ENCODE measurements at regions not wholly inside any gene's neighbourhood (a gene's known extent, or its start where the extent isn't known, plus 50 kb on each side); places are given as distances from the start of the nearest gene placed in this dataset.

GRCh38 chr1:195218428-195219212 lies 1389.6 kb downstream of the KCNT2 start:
- TF ChIP-seq, protein P1, sequence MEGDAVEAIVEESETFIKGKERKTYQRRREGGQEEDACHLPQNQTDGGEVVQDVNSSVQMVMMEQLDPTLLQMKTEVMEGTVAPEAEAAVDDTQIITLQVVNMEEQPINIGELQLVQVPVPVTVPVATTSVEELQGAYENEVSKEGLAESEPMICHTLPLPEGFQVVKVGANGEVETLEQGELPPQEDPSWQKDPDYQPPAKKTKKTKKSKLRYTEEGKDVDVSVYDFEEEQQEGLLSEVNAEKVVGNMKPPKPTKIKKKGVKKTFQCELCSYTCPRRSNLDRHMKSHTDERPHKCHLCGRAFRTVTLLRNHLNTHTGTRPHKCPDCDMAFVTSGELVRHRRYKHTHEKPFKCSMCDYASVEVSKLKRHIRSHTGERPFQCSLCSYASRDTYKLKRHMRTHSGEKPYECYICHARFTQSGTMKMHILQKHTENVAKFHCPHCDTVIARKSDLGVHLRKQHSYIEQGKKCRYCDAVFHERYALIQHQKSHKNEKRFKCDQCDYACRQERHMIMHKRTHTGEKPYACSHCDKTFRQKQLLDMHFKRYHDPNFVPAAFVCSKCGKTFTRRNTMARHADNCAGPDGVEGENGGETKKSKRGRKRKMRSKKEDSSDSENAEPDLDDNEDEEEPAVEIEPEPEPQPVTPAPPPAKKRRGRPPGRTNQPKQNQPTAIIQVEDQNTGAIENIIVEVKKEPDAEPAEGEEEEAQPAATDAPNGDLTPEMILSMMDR (conservative IDR thresholded peaks at IDR 0.05): no peak
- Mint-ChIP-seq H3K9me3 (peaks cover 4% of the 10 kb centered on the region), H3K27ac (no peak overlapping the region), H3K36me3 (ENCODE audit: low read depth) (no peaks in the 10 kb centered on the region), H3K4me3 (no peak overlapping the region), H3K4me1 (no peaks in the 10 kb centered on the region), H3K27me3 (ENCODE audit: insufficient read depth) (no peaks in the 10 kb centered on the region)
- Histone ChIP-seq H3K36me3 (ENCODE audit: control insufficient read depth, insufficient read depth, low read length) (no peaks in the 10 kb centered on the region), H3K27ac (ENCODE audit: low read depth, low read length) (no peak overlapping the region), H3K4me3 (ENCODE audit: low read length) (no peak overlapping the region), H3K9ac (ENCODE audit: extremely low read depth, low read length, poor library complexity, severe bottlenecking) (no peak overlapping the region), H3K4me1 (ENCODE audit: control insufficient read depth, insufficient read depth, low read length) (no peaks in the 10 kb centered on the region), H3K27me3 (ENCODE audit: control insufficient read depth, insufficient read depth, low read length, poor library complexity, severe bottlenecking) (no peaks in the 10 kb centered on the region), H3K9me3 (ENCODE audit: control insufficient read depth, low read length) (no peaks in the 10 kb centered on the region)
- DNase-seq: peak; percentile 38
- WGBS, 2 experiments (ENCODE audit: insufficient coverage in 1 of 2, insufficient read length in 1 of 2): 92 to 100% methylated on average over 3 to 22 of the region's 22 CpGs

GRCh38 chr1:195202241-195202640 lies 1406.0 kb downstream of the KCNT2 start:
- no peaks in the 10 kb centered on the region for H3K27me3 ChIP-seq (ENCODE audit: control insufficient read depth, insufficient read depth, low read length, poor library complexity, severe bottlenecking)
- peak overlapping the region; percentile 46 for H3K27ac Mint-ChIP-seq
- no peaks in the 10 kb centered on the region for H3K9me3 ChIP-seq (ENCODE audit: control insufficient read depth, low read length)
- H3K9me3 Mint-ChIP-seq: no peaks in the 10 kb centered on the region
- no peaks in the 10 kb centered on the region for H3K4me1 ChIP-seq (ENCODE audit: control insufficient read depth, insufficient read depth, low read length)
- H3K27me3 Mint-ChIP-seq (ENCODE audit: insufficient read depth): no peaks in the 10 kb centered on the region
- H3K9ac ChIP-seq (ENCODE audit: extremely low read depth, low read length, poor library complexity, severe bottlenecking): no peak overlapping the region
- H3K36me3 Mint-ChIP-seq (ENCODE audit: low read depth): no peaks in the 10 kb centered on the region
- H3K27ac ChIP-seq (ENCODE audit: low read depth, low read length): no peak overlapping the region
- 80 to 95% methylated on average over 1 to 4 of the region's 4 CpGs for WGBS, 2 experiments (ENCODE audit: insufficient coverage in 1 of 2, insufficient read length in 1 of 2)
- H3K4me1 Mint-ChIP-seq: no peaks in the 10 kb centered on the region
- TF ChIP-seq, protein P1 (conservative IDR thresholded peaks at IDR 0.05): no peak
- no peak overlapping the region for H3K4me3 ChIP-seq (ENCODE audit: low read length)
- H3K4me3 Mint-ChIP-seq: no peak overlapping the region
- H3K36me3 ChIP-seq (ENCODE audit: control insufficient read depth, insufficient read depth, low read length): no peaks in the 10 kb centered on the region
- no peak for DNase-seq

DNA sequence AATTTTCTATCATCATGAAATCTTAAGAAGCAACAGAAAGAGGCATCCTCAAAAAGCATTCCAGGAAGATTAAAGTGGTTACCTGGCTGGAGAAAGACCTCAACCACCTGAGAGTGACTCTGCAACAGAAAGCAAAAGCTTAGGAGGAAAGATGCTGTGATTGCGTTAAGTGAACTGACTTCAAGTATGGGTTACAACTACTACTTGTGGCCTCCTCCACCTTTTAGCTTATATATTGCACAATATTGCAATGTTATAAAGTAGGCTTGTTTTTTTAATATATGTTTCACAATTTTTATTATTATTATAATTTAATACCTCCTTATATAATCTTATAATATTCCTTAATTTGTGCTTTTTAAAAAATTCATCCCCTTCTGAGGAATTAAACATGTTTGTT lies 1407.5 kb downstream of the KCNT2 start:
- Mint-ChIP-seq H3K9me3 (no peaks in the 10 kb centered on the region), H3K36me3 (ENCODE audit: low read depth) (no peaks in the 10 kb centered on the region), H3K27ac (no peak overlapping the region), H3K4me1 (no peaks in the 10 kb centered on the region), H3K4me3 (no peak overlapping the region), H3K27me3 (ENCODE audit: insufficient read depth) (no peaks in the 10 kb centered on the region)
- TF ChIP-seq, protein P1 (conservative IDR thresholded peaks at IDR 0.05): no peak
- no peak for DNase-seq
- Histone ChIP-seq H3K36me3 (ENCODE audit: control insufficient read depth, insufficient read depth, low read length) (no peaks in the 10 kb centered on the region), H3K27me3 (ENCODE audit: control insufficient read depth, insufficient read depth, low read length, poor library complexity, severe bottlenecking) (no peaks in the 10 kb centered on the region), H3K9ac (ENCODE audit: extremely low read depth, low read length, poor library complexity, severe bottlenecking) (no peak overlapping the region), H3K4me1 (ENCODE audit: control insufficient read depth, insufficient read depth, low read length) (no peaks in the 10 kb centered on the region), H3K4me3 (ENCODE audit: low read length) (no peak overlapping the region), H3K27ac (ENCODE audit: low read depth, low read length) (no peak overlapping the region), H3K9me3 (ENCODE audit: control insufficient read depth, low read length) (no peaks in the 10 kb centered on the region)
- 83% methylated on average over 1 of the region's 1 CpG; no CpG with 5 or more reads in 1 of the 2 experiments for WGBS, 2 experiments (ENCODE audit: insufficient coverage in 1 of 2, insufficient read length in 1 of 2)
